Adipocyte (in vitro differentiated cells): ENCODE measurements at regions not wholly inside any gene's neighbourhood (a gene's known extent, or its start where the extent isn't known, plus 50 kb on each side); places are given as distances from the start of the nearest gene placed in this dataset.

Experiments used
- DNase-seq: peaks from one replicate; pipeline ENCODE4 v3.0.0-alpha.2; 2015; ENCODE audit warnings: low read depth
- H3K27me3 ChIP-seq: replicated peaks from 2 replicates; pipeline ENCODE4 v1.7.0; 2013; ENCODE audit warnings: mild to moderate bottlenecking, low read length, moderate library complexity; ENCODE audit not compliant: control insufficient read depth, insufficient read depth
- H3K36me3 ChIP-seq: 2 replicates; pipeline ENCODE4 v1.7.0; 2013; ENCODE audit warnings: low read length, mild to moderate bottlenecking, moderate library complexity; ENCODE audit not compliant: control insufficient read depth, insufficient read depth, severe bottlenecking
- H3K4me1 ChIP-seq: 2 replicates; pipeline ENCODE4 v1.7.0; 2013; ENCODE audit warnings: mild to moderate bottlenecking, low read length, moderate library complexity; ENCODE audit not compliant: control insufficient read depth, insufficient read depth
- H3K4me3 ChIP-seq: 2 replicates; pipeline ENCODE4 v1.7.0; 2013; ENCODE audit warnings: mild to moderate bottlenecking, low read length, moderate library complexity
- H3K9ac ChIP-seq: 2 replicates; pipeline ENCODE4 v1.7.0; 2013; ENCODE audit warnings: mild to moderate bottlenecking, low read length, moderate library complexity
- H3K9me3 ChIP-seq: 2 replicates; pipeline ENCODE4 v1.7.0; 2013; ENCODE audit warnings: mild to moderate bottlenecking, low read length, moderate library complexity; ENCODE audit not compliant: control insufficient read depth

- no peaks in the 10 kb centered on the region for H3K27me3 ChIP-seq
- H3K4me3 ChIP-seq: no peak overlapping the region
- H3K9ac ChIP-seq: no peak overlapping the region
- no peaks in the 10 kb centered on the region for H3K36me3 ChIP-seq
- H3K4me1 ChIP-seq: no peaks in the 10 kb centered on the region
- H3K9me3 ChIP-seq: no peaks in the 10 kb centered on the region
- peak; percentile 25 for DNase-seq
These were observed 297.0 kb upstream of the GULP1 start for GRCh38 chr2:187994464-187995331.

- Histone ChIP-seq H3K4me3 (no peak overlapping the region), H3K9me3 (no peaks in the 10 kb centered on the region), H3K9ac (no peak overlapping the region), H3K36me3 (no peaks in the 10 kb centered on the region), H3K27me3 (no peaks in the 10 kb centered on the region), H3K4me1 (no peaks in the 10 kb centered on the region)
- no peak for DNase-seq
These were observed 296.1 kb upstream of the GULP1 start for GRCh38 chr2:187995556-187995955.

GRCh38 chr2:187996630-187997029 lies 295.0 kb upstream of the GULP1 start:
- Histone ChIP-seq H3K9ac (no peak overlapping the region), H3K9me3 (no peaks in the 10 kb centered on the region), H3K4me1 (no peaks in the 10 kb centered on the region), H3K36me3 (no peaks in the 10 kb centered on the region), H3K4me3 (no peak overlapping the region), H3K27me3 (no peaks in the 10 kb centered on the region)
- DNase-seq: no peak

- Histone ChIP-seq H3K36me3 (no peaks in the 10 kb centered on the region), H3K4me1 (no peaks in the 10 kb centered on the region), H3K27me3 (no peaks in the 10 kb centered on the region), H3K4me3 (no peak overlapping the region), H3K9ac (no peak overlapping the region), H3K9me3 (no peaks in the 10 kb centered on the region)
- no peak for DNase-seq
These were observed 291.5 kb upstream of the GULP1 start for GRCh38 chr2:188000189-188000588.

- no peak overlapping the region for H3K4me3 ChIP-seq
- no peak for DNase-seq
- no peaks in the 10 kb centered on the region for H3K27me3 ChIP-seq
- no peaks in the 10 kb centered on the region for H3K9me3 ChIP-seq
- H3K4me1 ChIP-seq: no peaks in the 10 kb centered on the region
- no peak overlapping the region for H3K9ac ChIP-seq
- H3K36me3 ChIP-seq: no peaks in the 10 kb centered on the region
These were observed 287.9 kb upstream of the GULP1 start for GRCh38 chr2:188003800-188004199.

GRCh38 chr2:188013767-188014166 lies 277.9 kb upstream of the GULP1 start:
- no peaks in the 10 kb centered on the region for H3K4me1 ChIP-seq
- H3K36me3 ChIP-seq: no peaks in the 10 kb centered on the region
- no peak for DNase-seq
- no peak overlapping the region for H3K4me3 ChIP-seq
- H3K9ac ChIP-seq: no peak overlapping the region
- no peaks in the 10 kb centered on the region for H3K27me3 ChIP-seq
- H3K9me3 ChIP-seq: no peaks in the 10 kb centered on the region

- Histone ChIP-seq H3K27me3 (no peaks in the 10 kb centered on the region), H3K4me3 (no peak overlapping the region), H3K9me3 (peaks cover 9% of the 10 kb centered on the region), H3K36me3 (no peaks in the 10 kb centered on the region), H3K9ac (no peak overlapping the region), H3K4me1 (no peaks in the 10 kb centered on the region)
- DNase-seq: no peak
These were observed 274.8 kb upstream of the GULP1 start for GRCh38 chr2:188016917-188017316.

- no peaks in the 10 kb centered on the region for H3K4me1 ChIP-seq
- peaks cover 9% of the 10 kb centered on the region for H3K9me3 ChIP-seq
- no peaks in the 10 kb centered on the region for H3K27me3 ChIP-seq
- no peak overlapping the region for H3K4me3 ChIP-seq
- H3K9ac ChIP-seq: no peak overlapping the region
- no peak for DNase-seq
- H3K36me3 ChIP-seq: no peaks in the 10 kb centered on the region
These were observed 269.3 kb upstream of the GULP1 start for GRCh38 chr2:188022389-188022788.

GRCh38 chr2:188023035-188023434 lies 268.6 kb upstream of the GULP1 start:
- Histone ChIP-seq H3K27me3 (no peaks in the 10 kb centered on the region), H3K4me3 (no peak overlapping the region), H3K9ac (no peak overlapping the region), H3K9me3 (peaks cover 9% of the 10 kb centered on the region), H3K4me1 (no peaks in the 10 kb centered on the region), H3K36me3 (no peaks in the 10 kb centered on the region)
- DNase-seq: no peak

GRCh38 chr2:188024811-188025210 lies 266.9 kb upstream of the GULP1 start:
- H3K9ac ChIP-seq: no peak overlapping the region
- peaks cover 6% of the 10 kb centered on the region for H3K9me3 ChIP-seq

GRCh38 chr2:188028739-188029138 lies 262.9 kb upstream of the GULP1 start:
- no peak for DNase-seq
- Histone ChIP-seq H3K9ac (no peak overlapping the region), H3K9me3 (no peaks in the 10 kb centered on the region), H3K36me3 (no peaks in the 10 kb centered on the region), H3K4me1 (no peaks in the 10 kb centered on the region), H3K27me3 (no peaks in the 10 kb centered on the region), H3K4me3 (no peak overlapping the region)

More at GRCh38 chr2:188024811-188025210, 266.9 kb upstream of the GULP1 start:
- Histone ChIP-seq H3K36me3 (no peaks in the 10 kb centered on the region), H3K27me3 (no peaks in the 10 kb centered on the region), H3K4me3 (no peak overlapping the region), H3K4me1 (no peaks in the 10 kb centered on the region)
- DNase-seq: peak; percentile 53

- DNase-seq: no peak
- Histone ChIP-seq H3K27me3 (no peaks in the 10 kb centered on the region), H3K36me3 (no peaks in the 10 kb centered on the region), H3K9ac (no peak overlapping the region), H3K4me1 (no peaks in the 10 kb centered on the region), H3K9me3 (no peaks in the 10 kb centered on the region), H3K4me3 (no peak overlapping the region)
These were observed 259.4 kb upstream of the GULP1 start for GRCh38 chr2:188032306-188032705.
